Neural cell (in vitro differentiated cells): ENCODE measurements at regions not wholly inside any gene's neighbourhood (a gene's known extent, or its start where the extent isn't known, plus 50 kb on each side); places are given as distances from the start of the nearest gene placed in this dataset.

Experiments
- H2AFZ ChIP-seq: fragments of 200-600, 300-800 bp; sonication (generic), shearing (Covaris generic); 2 replicates; pipeline ENCODE4 v1.6.0; 2014; ENCODE audit warnings: low read depth, mild to moderate bottlenecking, antibody characterized with exemption, low read length, moderate library complexity
- H3F3A ChIP-seq: fragments of 200-600 bp; shearing (Covaris generic); 2 replicates; pipeline ENCODE4 v1.6.1; 2016; ENCODE audit warnings: mild to moderate bottlenecking, moderate library complexity, mixed read lengths, antibody characterized with exemption, low read length; ENCODE audit not compliant: insufficient read depth, poor library complexity, severe bottlenecking
- H3K27ac ChIP-seq: fragments of 200-600, 300-800 bp; sonication (generic), shearing (Covaris generic); 2 replicates; pipeline ENCODE4 v1.5.1; 2014; ENCODE audit warnings: mild to moderate bottlenecking, low read length, moderate library complexity
- H3K27me3 ChIP-seq: fragments of 300-800, 200-600 bp; sonication (generic), shearing (Covaris generic); 2 replicates; pipeline ENCODE4 v1.6.0; 2014; ENCODE audit warnings: mild to moderate bottlenecking, low read depth, low read length, moderate library complexity; ENCODE audit not compliant: insufficient read depth
- H3K36me3 ChIP-seq: fragments of 300-800, 200-600 bp; sonication (generic), shearing (Covaris generic); 2 replicates; pipeline ENCODE4 v1.5.1; 2014; ENCODE audit warnings: mild to moderate bottlenecking, antibody characterized with exemption, low read length, moderate library complexity; ENCODE audit not compliant: insufficient read depth
- H3K4me2 ChIP-seq: fragments of 300-800, 200-600 bp; sonication (generic), shearing (Covaris generic); 2 replicates; pipeline ENCODE4 v1.6.0; 2014; ENCODE audit warnings: mild to moderate bottlenecking, low read length
- H3K4me3 ChIP-seq: fragments of 300-800, 200-600 bp; sonication (generic), shearing (Covaris generic); 2 replicates; pipeline ENCODE4 v1.5.1; 2014; ENCODE audit warnings: mild to moderate bottlenecking, low read length, moderate library complexity
- H3K79me2 ChIP-seq: fragments of 200-600 bp; shearing (Covaris generic); replicated peaks from 2 replicates; pipeline ENCODE4 v1.6.0; 2014; ENCODE audit warnings: mild to moderate bottlenecking, low read length, moderate library complexity; ENCODE audit not compliant: insufficient read depth
- H3K9ac ChIP-seq: fragments of 300-800, 200-600 bp; sonication (generic), shearing (Covaris generic); 2 replicates; pipeline ENCODE4 v1.6.1; 2016; ENCODE audit warnings: mild to moderate bottlenecking, low read length, mixed read lengths
- H3K9me2 ChIP-seq: fragments of 200-600 bp; shearing (Covaris generic); 2 replicates; pipeline ENCODE4 v1.6.1; 2016; ENCODE audit warnings: mild to moderate bottlenecking, low read length, mixed read lengths; ENCODE audit not compliant: insufficient read depth
- H3K9me3 ChIP-seq: fragments of 200-600, 300-800 bp; sonication (generic), shearing (Covaris generic); 2 replicates; pipeline ENCODE4 v1.6.1; 2016; ENCODE audit warnings: mild to moderate bottlenecking, mixed run types, low read length, moderate library complexity, mixed read lengths
- H4K20me1 ChIP-seq: fragments of 200-600 bp; shearing (Covaris generic); 2 replicates; pipeline ENCODE4 v1.6.1; 2016; ENCODE audit warnings: mild to moderate bottlenecking, mixed run types; ENCODE audit not compliant: insufficient read depth
- CTCF ChIP-seq: fragments of 450-650 bp; IDR thresholded peaks from 2 replicates; pipeline ENCODE4 v1.5.1; 2014; ENCODE audit warnings: antibody characterized with exemption, mild to moderate bottlenecking, moderate library complexity; ENCODE audit not compliant: poor library complexity, severe bottlenecking
- EP300 ChIP-seq: fragments of 450-650 bp; conservative IDR thresholded peaks from 2 replicates; pipeline ENCODE4 v1.6.1; 2014; ENCODE audit warnings: antibody characterized with exemption, mild to moderate bottlenecking, moderate library complexity; ENCODE audit not compliant: poor library complexity, severe bottlenecking
- EZH2 ChIP-seq: fragments of 200-600, 300-800 bp; shearing (Covaris generic), sonication (generic); IDR thresholded peaks from 2 replicates; pipeline ENCODE4 v1.6.1; 2014; ENCODE audit warnings: antibody characterized with exemption, low read length, borderline replicate concordance, mild to moderate bottlenecking; ENCODE audit not compliant: insufficient read depth, poor library complexity, severe bottlenecking
- MXI1 ChIP-seq: fragments of 450-650 bp; conservative IDR thresholded peaks from 2 replicates; pipeline ENCODE4 v1.6.1; 2014; ENCODE audit warnings: antibody characterized with exemption, mild to moderate bottlenecking; ENCODE audit not compliant: poor library complexity, severe bottlenecking
- POLR2AphosphoS5 ChIP-seq: IDR thresholded peaks from 2 replicates; pipeline ENCODE4 v1.6.1; 2012
- RAD21 ChIP-seq: fragments of 450-650 bp; conservative IDR thresholded peaks from 2 replicates; pipeline ENCODE4 v1.6.1; 2014; ENCODE audit warnings: antibody characterized with exemption, mild to moderate bottlenecking, moderate library complexity
- REST ChIP-seq: IDR thresholded peaks from 2 replicates; pipeline ENCODE4 v1.6.1; 2012; ENCODE audit warnings: borderline replicate concordance
- SMC3 ChIP-seq: fragments of 450-650 bp; conservative IDR thresholded peaks from 2 replicates; pipeline ENCODE4 v1.6.1; 2014; ENCODE audit warnings: antibody characterized with exemption, mild to moderate bottlenecking, moderate library complexity; ENCODE audit not compliant: poor library complexity
- TAF1 ChIP-seq: IDR thresholded peaks from 2 replicates; pipeline ENCODE4 v1.6.1; 2012; ENCODE audit warnings: low read depth

GRCh38 chr2:181364492-181365170, 92.6 kb upstream of the ITGA4 start:
- Histone ChIP-seq H3K27me3 (no peaks in the 10 kb centered on the region), H3K4me2 (no peak overlapping the region), H3K36me3 (no peaks in the 10 kb centered on the region), H3K9ac (no peak overlapping the region), H3K79me2 (no peaks in the 10 kb centered on the region), H2AFZ (no peak overlapping the region), H3F3A (no peaks in the 10 kb centered on the region), H3K27ac (no peak overlapping the region), H3K4me3 (no peak overlapping the region), H3K9me2 (no peaks in the 10 kb centered on the region), H4K20me1 (no peaks in the 10 kb centered on the region), H3K9me3 (no peaks in the 10 kb centered on the region)
- no peak for TF ChIP-seq MXI1
- TF ChIP-seq RAD21: no peak
- no peak for TF ChIP-seq EZH2
- no peak for TF ChIP-seq POLR2AphosphoS5
- TF ChIP-seq EP300: no peak
- TF ChIP-seq CTCF: no peak
- TF ChIP-seq REST: no peak
- no peak for TF ChIP-seq TAF1
- no peak for TF ChIP-seq SMC3

DNA sequence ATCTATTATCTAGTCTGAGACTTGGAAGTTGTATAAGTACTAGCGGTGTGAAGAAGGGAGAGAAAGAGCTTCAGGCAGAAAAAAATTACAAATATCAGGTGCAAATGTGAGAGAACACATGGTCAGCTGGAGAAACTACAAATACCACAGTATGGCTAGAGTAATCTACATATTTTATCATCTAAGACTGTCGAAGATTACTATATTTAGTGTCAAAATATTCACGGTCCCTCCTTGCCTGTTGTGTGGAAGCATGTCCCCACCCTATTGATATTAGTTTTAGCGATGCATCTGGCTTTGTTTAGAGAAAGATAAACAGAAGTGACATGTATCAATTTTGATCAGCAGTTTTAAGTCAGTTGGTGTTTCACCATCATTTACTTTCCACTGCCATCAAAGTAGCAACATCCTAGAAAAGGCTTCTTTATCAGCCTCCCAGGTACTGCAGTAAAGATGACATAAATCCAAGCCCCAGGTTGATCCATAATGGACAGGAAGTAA, 90.5 kb upstream of the ITGA4 start:
- Histone ChIP-seq H3K36me3 (no peaks in the 10 kb centered on the region), H3K9me2 (no peaks in the 10 kb centered on the region), H3K79me2 (no peaks in the 10 kb centered on the region), H3K9me3 (no peaks in the 10 kb centered on the region), H3K9ac (no peak overlapping the region), H3K4me3 (no peak overlapping the region), H4K20me1 (no peaks in the 10 kb centered on the region), H3F3A (no peaks in the 10 kb centered on the region), H3K27me3 (no peaks in the 10 kb centered on the region), H3K4me2 (no peak overlapping the region), H3K27ac (no peak overlapping the region), H2AFZ (no peak overlapping the region)
- TF ChIP-seq MXI1: no peak
- no peak for TF ChIP-seq POLR2AphosphoS5
- TF ChIP-seq RAD21: no peak
- TF ChIP-seq REST: no peak
- no peak for TF ChIP-seq EP300
- no peak for TF ChIP-seq EZH2
- no peak for TF ChIP-seq SMC3
- TF ChIP-seq CTCF: no peak
- no peak for TF ChIP-seq TAF1
